Neutrophil (primary cell): ENCODE measurements at regions not wholly inside any gene's neighbourhood (a gene's known extent, or its start where the extent isn't known, plus 50 kb on each side); places are given as distances from the start of the nearest gene placed in this dataset.

ENCODE experiments used
- H3K27ac ChIP-seq: fragments of 200-600 bp; sonication (generic); 2 replicates; pipeline ENCODE4 v1.5.1; 2016; ENCODE audit warnings: mild to moderate bottlenecking, moderate library complexity
- H3K27me3 ChIP-seq: fragments of 200-600 bp; sonication (generic); 2 replicates; pipeline ENCODE4 v1.6.0; 2016; ENCODE audit warnings: mild to moderate bottlenecking
- H3K36me3 ChIP-seq: fragments of 200-600 bp; sonication (generic); 2 replicates; pipeline ENCODE4 v1.5.1; 2017
- H3K4me1 ChIP-seq, 2 experiments: fragments of 200-600 bp in 1 of 2; sonication (generic) in 1 of 2; 1 replicate in 1 of 2; 2 replicates in 1 of 2; pipeline versions ENCODE4 v1.5.1 to v1.6.1; 2013 to 2016; ENCODE audit warnings: low read depth in 1 of 2, low read length in 1 of 2, mild to moderate bottlenecking in 1 of 2, moderate library complexity in 1 of 2; ENCODE audit not compliant: control insufficient read depth in 1 of 2, insufficient read depth in 1 of 2
- H3K4me3 ChIP-seq, 2 experiments: fragments of 200-600 bp in 1 of 2; sonication (generic) in 1 of 2; 1 replicate in 1 of 2; 2 replicates in 1 of 2; pipeline ENCODE4 v1.5.1; 2013 to 2016; ENCODE audit warnings: low read depth in 1 of 2, low read length in 1 of 2, mild to moderate bottlenecking in 1 of 2, moderate library complexity in 1 of 2
- H3K9me3 ChIP-seq: fragments of 200-600 bp; sonication (generic); 2 replicates; pipeline ENCODE4 v1.5.1; 2016
- CTCF ChIP-seq: fragments of 200-600 bp; sonication (generic); IDR thresholded peaks from 2 replicates; pipeline ENCODE4 v1.5.1; 2016; ENCODE audit warnings: antibody characterized with exemption

GRCh38 chr15:98554272-98555172, 93.8 kb upstream of the IGF1R start:
- H3K36me3 ChIP-seq = no peaks in the 10 kb centered on the region
- TF ChIP-seq CTCF = no peak
- no peaks in the 10 kb centered on the region for H3K9me3 ChIP-seq

GRCh38 chr15:98555173-98555515, 93.2 kb upstream of the IGF1R start:
- Histone ChIP-seq H3K9me3 (no peaks in the 10 kb centered on the region), H3K27me3 (peaks cover 13% of the 10 kb centered on the region), H3K27ac (no peak overlapping the region), H3K36me3 (no peaks in the 10 kb centered on the region), H3K4me3 (no peak overlapping the region), H3K4me1 (peaks cover 11 to 14% of the 10 kb centered on the region in 2 experiments)
- no peak for TF ChIP-seq CTCF

More at GRCh38 chr15:98554272-98555172, 93.8 kb upstream of the IGF1R start:
- Histone ChIP-seq H3K27me3 (peaks cover 7% of the 10 kb centered on the region), H3K27ac (no peak overlapping the region), H3K4me1 (peaks cover 12 to 14% of the 10 kb centered on the region in 2 experiments), H3K4me3 (no peak overlapping the region)

- peaks cover 22% of the 10 kb centered on the region for H3K27me3 ChIP-seq
- peaks cover 1 to 4% of the 10 kb centered on the region in 2 experiments for H3K4me1 ChIP-seq
- H3K27ac ChIP-seq = no peak overlapping the region
- H3K36me3 ChIP-seq = no peaks in the 10 kb centered on the region
- H3K4me3 ChIP-seq = no peak overlapping the region
- TF ChIP-seq CTCF = no peak
- no peaks in the 10 kb centered on the region for H3K9me3 ChIP-seq
These were observed 92.0 kb upstream of the IGF1R start for GRCh38 chr15:98556321-98556720.

- TF ChIP-seq CTCF = no peak
- no peaks in the 10 kb centered on the region for H3K9me3 ChIP-seq
- H3K27me3 ChIP-seq = peaks cover 22% of the 10 kb centered on the region
- H3K27ac ChIP-seq = no peak overlapping the region
- no peaks in the 10 kb centered on the region for H3K4me1 ChIP-seq
- no peak overlapping the region for H3K4me3 ChIP-seq
- H3K36me3 ChIP-seq = no peaks in the 10 kb centered on the region
These were observed 88.0 kb upstream of the IGF1R start for GRCh38 chr15:98560338-98560737.

GRCh38 chr15:98561169-98561941, 87.0 kb upstream of the IGF1R start:
- Histone ChIP-seq H3K9me3 (no peaks in the 10 kb centered on the region), H3K27me3 (peaks cover 22% of the 10 kb centered on the region), H3K4me3 (no peak overlapping the region), H3K27ac (no peak overlapping the region), H3K36me3 (no peaks in the 10 kb centered on the region), H3K4me1 (no peaks in the 10 kb centered on the region)
- TF ChIP-seq CTCF = no peak
